Endothelial cell of umbilical vein (primary cell): ENCODE measurements at regions not wholly inside any gene's neighbourhood (a gene's known extent, or its start where the extent isn't known, plus 50 kb on each side); places are given as distances from the start of the nearest gene placed in this dataset.

Experiments used
- BruUV-seq: library from RNA; stranded (reverse); fragments of 400-500 nt; replicated peaks from 2 replicates; lab custom pipeline; 2021; lab: Mats Ljungman, UMichigan
- CTCF ChIA-PET: fragments of 300-600, 350-600 bp; sonication (Branson Sonifier 250); formaldehyde crosslinking; loops from one replicate; lab custom pipeline; 2021; ENCODE audit warnings: antibody characterized with exemption, inconsistent platforms; lab: Charles Lee
- POLR2A ChIA-PET: fragments of 300-600, 350-600 bp; sonication (Branson Sonifier 250); formaldehyde crosslinking; loops from one replicate; lab custom pipeline; 2021; ENCODE audit warnings: antibody characterized with exemption, inconsistent platforms; lab: Charles Lee
- DNase-seq: peaks from one replicate; pipeline ENCODE4 v3.0.0-alpha.2; 2011; ENCODE audit warnings: low read depth, low spot score
- FAIRE-seq: peaks from 2 replicates; lab custom pipeline; 2011; peaks lifted over from hg19 to GRCh38; lab: Jason Lieb, UNC
- H2AFZ ChIP-seq: 2 replicates; pipeline ENCODE4 v1.6.0; 2012; ENCODE audit warnings: low read depth, low read length, control low read depth, inconsistent platforms
- H3K27ac ChIP-seq: 2 replicates; pipeline ENCODE4 v1.5.1; 2011; ENCODE audit warnings: low read depth, mild to moderate bottlenecking, control low read depth, low read length, moderate library complexity; ENCODE audit not compliant: insufficient read depth
- H3K27me3 ChIP-seq, 2 experiments: 2 replicates each; pipeline versions ENCODE4 v1.6.0 to v1.6.1; 2011; ENCODE audit warnings: low read length in 2 of 2, mixed read lengths in 1 of 2; ENCODE audit not compliant: control insufficient read depth in 2 of 2, insufficient read depth in 2 of 2
- H3K36me3 ChIP-seq, 2 experiments: 2 replicates in 1 of 2; 3 replicates in 1 of 2; pipeline ENCODE4 v1.5.1; 2011; ENCODE audit warnings: low read length in 2 of 2, mild to moderate bottlenecking in 1 of 2, moderate library complexity in 1 of 2; ENCODE audit not compliant: control insufficient read depth in 2 of 2, insufficient read depth in 2 of 2; ENCODE audit errors: extremely low read depth in 1 of 2
- H3K4me1 ChIP-seq: 3 replicates; pipeline ENCODE4 v1.5.1; 2011; ENCODE audit warnings: mild to moderate bottlenecking, low read length; ENCODE audit not compliant: control insufficient read depth, insufficient read depth; ENCODE audit errors: extremely low read depth
- H3K4me2 ChIP-seq: 2 replicates; pipeline ENCODE4 v1.6.1; 2011; ENCODE audit warnings: low read length, control low read depth, mixed read lengths; ENCODE audit not compliant: insufficient read depth
- H3K4me3 ChIP-seq, 3 experiments: fragments of 200-600 bp in 1 of 3; sonication (generic), shearing (Covaris generic) in 1 of 3; replicated peaks in 1 of 3; 2 replicates each; pipeline ENCODE4 v1.5.1; 2011 to 2016; ENCODE audit warnings: control low read depth in 3 of 3, low read length in 3 of 3, mild to moderate bottlenecking in 2 of 3, inconsistent platforms in 1 of 3, low read depth in 1 of 3, moderate library complexity in 1 of 3; ENCODE audit not compliant: insufficient read depth in 1 of 3
- H3K79me2 ChIP-seq: 2 replicates; pipeline ENCODE4 v1.6.0; 2012; ENCODE audit warnings: low read length, inconsistent platforms; ENCODE audit not compliant: control insufficient read depth, insufficient read depth
- H3K9ac ChIP-seq: replicated peaks from 2 replicates; pipeline ENCODE3; 2011; ENCODE audit warnings: low read length, control low read depth; ENCODE audit not compliant: insufficient read depth; ENCODE audit errors: extremely low read depth
- H3K9me1 ChIP-seq: replicated peaks from 3 replicates; pipeline ENCODE4 v1.6.0; 2011; ENCODE audit warnings: mild to moderate bottlenecking, low read length; ENCODE audit not compliant: control insufficient read depth, insufficient read depth; ENCODE audit errors: extremely low read depth
- H3K9me3 ChIP-seq: replicated peaks from 2 replicates; pipeline ENCODE4 v1.5.1; 2012; ENCODE audit warnings: low read length, inconsistent platforms; ENCODE audit not compliant: control insufficient read depth, insufficient read depth
- H4K20me1 ChIP-seq: replicated peaks from 2 replicates; pipeline ENCODE3; 2011; ENCODE audit warnings: mild to moderate bottlenecking, low read length; ENCODE audit not compliant: control insufficient read depth, insufficient read depth; ENCODE audit errors: extremely low read depth
- CTCF ChIP-seq, 2 donors: IDR thresholded peaks; 1 replicate in 1 of 2; 2 replicates in 1 of 2; pipeline ENCODE4 v1.5.1; 2011; ENCODE audit warnings: low read length in 2 of 2, mild to moderate bottlenecking in 2 of 2, moderate library complexity in 2 of 2, control low read depth in 1 of 2, inconsistent platforms in 1 of 2, low read depth in 1 of 2; ENCODE audit not compliant: insufficient read depth in 1 of 2; ENCODE audit errors: extremely low read depth in 1 of 2
- EZH2 ChIP-seq: IDR thresholded peaks from 2 replicates; pipeline ENCODE4 v1.6.1; 2012; ENCODE audit warnings: borderline replicate concordance, low read depth, mild to moderate bottlenecking, moderate library complexity, low read length, inconsistent platforms; ENCODE audit not compliant: severe bottlenecking
- FOS ChIP-seq: IDR thresholded peaks from 2 replicates; pipeline ENCODE4 v1.6.1; 2011; ENCODE audit warnings: mild to moderate bottlenecking, low read length, moderate library complexity, borderline replicate concordance; ENCODE audit not compliant: insufficient read depth
- GATA2 ChIP-seq: IDR thresholded peaks from 2 replicates; pipeline ENCODE4 v1.7.0; 2011; ENCODE audit warnings: low read depth, mild to moderate bottlenecking, moderate library complexity, mixed read lengths, low read length; ENCODE audit not compliant: insufficient read length, insufficient read depth
- JUN ChIP-seq: IDR thresholded peaks from 2 replicates; pipeline ENCODE4 v1.6.1; 2011; ENCODE audit warnings: borderline replicate concordance, low read depth; ENCODE audit not compliant: insufficient read length, insufficient read depth
- MAX ChIP-seq: IDR thresholded peaks from 2 replicates; pipeline ENCODE4 v1.6.1; 2011; ENCODE audit not compliant: insufficient read depth, insufficient read length
- MYC ChIP-seq: IDR thresholded peaks from one replicate; pipeline ENCODE4 v1.6.1; 2011; ENCODE audit warnings: mild to moderate bottlenecking, low read depth, low read length
- POLR2A ChIP-seq: IDR thresholded peaks from 2 replicates; pipeline ENCODE4 v1.6.1; 2012; ENCODE audit warnings: low read depth, mild to moderate bottlenecking, control low read depth, low read length
- POLR2AphosphoS5 ChIP-seq: IDR thresholded peaks from 2 replicates; pipeline ENCODE4 v1.6.1; 2012; ENCODE audit warnings: low read depth, mild to moderate bottlenecking, control low read depth, low read length, moderate library complexity; ENCODE audit not compliant: insufficient read depth
- dilution Hi-C: fragments of 300-500 bp; cut with MboI; formaldehyde crosslinking; loops from one replicate; pipeline ENCODE4 v1.15.0; 2019; ENCODE audit warnings: low sequenced_read_pairs; ENCODE audit not compliant: extremely low pct_ligation_motif_present
- intact Hi-C: fragments of 100-400 bp; cut with micrococcal nuclease; formaldehyde crosslinking; loops from one replicate; pipeline ENCODE4 v1.10.0; 2022

- H3K9me1 ChIP-seq = no peaks in the 10 kb centered on the region
- no peak for TF ChIP-seq MAX
- TF ChIP-seq MYC = no peak
- no peak for TF ChIP-seq FOS
- TF ChIP-seq GATA2 = no peak
- TF ChIP-seq POLR2AphosphoS5 = no peak
- no peak for TF ChIP-seq EZH2
- no peak for TF ChIP-seq CTCF (IDR thresholded peaks at IDR 0.05; ENCODE audit: extremely low read depth in 1 of 2, insufficient read depth in 1 of 2, low read depth in 1 of 2, low read length in 2 of 2)
- no peak for TF ChIP-seq JUN
- no peak for TF ChIP-seq POLR2A
- H3K9me3 ChIP-seq = no peaks in the 10 kb centered on the region
- peak overlapping the region; percentile 76 for H3K4me2 ChIP-seq
- H3K27me3 ChIP-seq = no peaks in the 10 kb centered on the region
- intact Hi-C loops = loop anchor here (1.0 kb wide), 2 partner anchors 8 to 40 kb away; no protein-coding TSS in a partner anchor
- ChIA-PET POLR2A (interaction anchor here (0.5 to 1.3 kb wide), 4 partner anchors 37 to 255 kb away, joined by 3 to 8 read pairs (median 4); partner anchors contain the start of gene EDN1), CTCF (interaction anchor here (0.6 to 2.7 kb wide), 13 partner anchors 8 to 255 kb away, joined by 3 to 9 read pairs (median 3); partner anchors contain the start of gene EDN1)
- H3K79me2 ChIP-seq = no peaks in the 10 kb centered on the region
- peak overlapping the region; percentile 89 for H3K27ac ChIP-seq
- no peak overlapping the region for H2AFZ ChIP-seq
- no peaks in the 10 kb centered on the region for H3K36me3 ChIP-seq
- H3K4me1 ChIP-seq = peaks cover 33% of the 10 kb centered on the region
- no peak overlapping the region for H3K4me3 ChIP-seq
- DNase-seq (peak; percentile 24), FAIRE-seq (no peak)
- BruUV-seq = no TSS peak
- dilution Hi-C loops = no loop called here
- H4K20me1 ChIP-seq = no peaks in the 10 kb centered on the region
- peak overlapping the region; percentile 32 for H3K9ac ChIP-seq
Observed at GRCh38 chr6:12544821-12545565, 171.6 kb upstream of the PHACTR1 start.
